SKM-1 treated with dmso at 0.1 percent for 144 hours (cell line): ENCODE measurements at regions not wholly inside any gene's neighbourhood (a gene's known extent, or its start where the extent isn't known, plus 50 kb on each side); places are given as distances from the start of the nearest gene placed in this dataset.

Experiments
- DNase-seq: peaks from one replicate; lab custom pipeline; 2025; ENCODE audit not compliant: unreplicated experiment; lab: John Stamatoyannopoulos, UW

DNA sequence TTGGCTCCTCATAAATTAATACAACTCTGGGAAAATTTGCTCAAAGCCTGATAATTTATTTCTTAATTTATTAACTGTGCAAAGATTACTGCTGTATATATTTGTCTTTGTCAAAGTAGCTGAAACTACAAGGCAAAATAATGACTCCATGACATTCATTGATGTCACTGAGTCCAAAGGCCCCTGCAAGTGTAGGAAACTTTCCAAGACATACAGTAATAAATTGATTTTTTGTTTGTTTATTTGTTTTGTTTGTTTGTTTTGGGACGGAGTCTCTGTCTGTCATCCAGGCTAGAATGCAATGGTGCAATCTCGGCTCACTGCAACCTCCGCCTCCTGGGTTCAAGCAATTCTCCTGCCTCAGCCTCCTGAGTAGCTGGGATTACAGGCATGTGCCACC is 96.8 kb upstream of the LPP start:
- DNase-seq: no peak

DNA sequence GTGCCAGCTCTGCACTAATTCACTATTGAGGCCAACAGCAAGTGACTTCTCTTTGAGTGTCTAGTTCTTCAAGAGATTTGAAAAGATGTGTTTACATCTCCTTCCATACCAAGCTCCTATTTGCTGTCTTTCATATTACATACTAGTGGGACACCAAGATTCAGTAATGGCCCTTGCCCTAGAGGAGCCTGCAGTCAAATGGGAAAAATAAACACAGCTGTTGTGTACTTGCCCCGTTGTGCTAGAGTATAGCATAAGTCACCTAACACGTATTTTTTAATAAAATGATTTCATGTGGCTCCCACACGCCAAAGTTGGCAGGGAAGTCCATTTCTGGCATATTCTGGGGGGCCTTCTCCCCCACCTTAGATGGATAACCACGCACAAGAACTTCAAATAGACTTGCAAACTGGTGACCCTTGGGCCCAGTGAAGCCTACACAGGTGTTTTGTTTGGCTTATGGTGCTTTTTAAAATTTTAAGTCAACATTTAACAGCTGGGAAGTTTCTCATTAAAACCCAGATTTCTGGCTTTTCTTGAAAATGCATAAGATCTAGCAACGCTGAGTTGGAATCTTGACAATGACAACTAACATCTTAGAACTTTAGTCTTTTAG is 95.3 kb upstream of the LPP start:
- no peak for DNase-seq

DNA sequence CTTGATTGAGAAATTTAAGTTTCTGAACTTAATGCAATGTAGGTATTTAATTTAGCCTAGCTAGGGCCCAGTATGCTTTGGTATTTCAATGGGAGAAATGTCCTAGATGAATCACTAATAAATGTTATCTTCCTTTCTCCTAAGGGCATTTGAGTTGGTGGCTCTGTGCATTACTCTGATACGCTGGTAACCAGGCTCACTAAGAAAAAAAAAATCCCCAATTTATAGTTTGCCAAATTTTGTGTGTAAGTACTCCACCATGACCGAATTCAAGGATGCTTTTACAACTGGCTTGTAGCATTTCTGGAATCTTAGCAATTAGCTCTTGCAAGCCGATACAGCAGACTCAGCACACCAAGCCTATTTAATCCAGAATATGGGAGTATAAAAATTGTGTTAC is 94.6 kb upstream of the LPP start:
- no peak for DNase-seq

DNA sequence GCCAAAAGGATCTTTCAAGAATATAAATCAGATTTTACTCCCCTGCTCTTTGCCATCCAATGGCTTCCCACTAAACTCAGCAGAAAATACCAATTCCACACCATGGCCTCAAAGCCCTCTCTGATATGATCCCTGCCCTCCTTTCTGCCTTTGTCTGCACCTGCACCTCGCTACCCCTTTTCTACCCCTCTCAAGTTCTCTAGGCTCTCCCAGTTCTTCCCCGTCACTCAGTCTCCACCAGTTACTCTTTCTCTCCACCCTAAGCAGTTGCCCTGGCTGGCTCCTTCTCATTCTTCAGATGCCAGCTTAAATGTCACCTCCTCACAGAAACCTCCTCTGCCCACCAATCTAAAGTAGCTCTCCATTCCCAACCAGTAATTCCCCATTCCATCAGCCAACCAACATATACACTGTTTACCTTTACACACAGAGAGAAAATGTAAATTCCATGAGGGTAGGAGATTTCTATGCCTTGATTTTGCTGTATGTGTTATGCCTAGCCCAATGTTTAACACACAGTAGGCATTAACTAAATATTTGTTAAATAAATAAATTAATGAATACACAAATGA is 93.6 kb upstream of the LPP start:
- no peak for DNase-seq

DNA sequence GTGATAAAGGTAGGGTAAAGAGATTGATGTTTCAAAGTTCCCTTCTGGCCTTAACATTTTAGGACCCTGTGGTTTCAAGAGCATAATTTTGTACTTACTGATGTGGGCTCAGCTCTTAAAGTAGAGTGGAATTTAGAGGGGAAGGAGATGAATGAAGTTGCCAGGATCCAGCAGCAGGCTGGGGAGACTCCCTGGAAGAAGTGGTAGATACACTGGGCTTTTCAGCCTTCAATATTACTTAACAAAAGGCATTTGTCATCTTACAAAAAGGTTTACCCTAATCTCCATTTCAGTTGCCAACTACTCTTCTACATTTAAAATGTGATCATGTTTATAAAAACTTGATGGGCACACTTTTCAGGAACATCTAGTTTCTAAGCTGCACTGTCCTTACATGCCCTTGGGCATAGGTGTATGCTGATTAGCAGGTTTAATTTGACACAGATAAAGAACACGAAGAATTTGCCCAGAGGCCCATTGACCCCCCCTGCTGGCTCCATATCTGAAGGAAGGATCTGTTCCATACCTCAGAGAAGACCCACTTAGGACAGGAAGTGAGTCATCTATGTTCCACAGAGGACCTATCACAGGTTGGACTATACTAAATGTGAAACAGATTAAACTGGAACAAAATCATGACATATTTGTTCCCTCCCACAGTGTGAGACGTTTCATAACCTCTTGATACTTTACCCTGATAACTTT is 93.0 kb upstream of the LPP start:
- DNase-seq: peak; percentile 17

DNA sequence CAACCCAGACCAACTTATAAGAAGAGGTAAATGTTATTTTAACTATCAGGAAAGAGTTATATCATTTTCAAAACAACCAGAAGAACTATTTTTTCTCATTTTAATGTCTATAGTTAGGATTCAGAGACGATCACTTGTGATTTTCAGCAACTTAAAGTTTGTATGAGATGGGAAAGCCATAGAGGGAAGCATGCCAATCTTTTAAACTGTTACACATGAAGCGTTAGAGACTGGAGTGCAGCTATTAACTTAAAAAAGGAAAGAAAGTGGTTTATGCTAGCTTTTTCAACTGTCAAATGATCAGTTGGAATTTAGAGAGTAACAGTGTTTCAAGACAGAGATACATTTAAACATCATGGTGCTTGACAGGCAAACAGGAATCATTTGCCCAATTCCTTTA is 91.7 kb upstream of the LPP start:
- DNase-seq: no peak

DNA sequence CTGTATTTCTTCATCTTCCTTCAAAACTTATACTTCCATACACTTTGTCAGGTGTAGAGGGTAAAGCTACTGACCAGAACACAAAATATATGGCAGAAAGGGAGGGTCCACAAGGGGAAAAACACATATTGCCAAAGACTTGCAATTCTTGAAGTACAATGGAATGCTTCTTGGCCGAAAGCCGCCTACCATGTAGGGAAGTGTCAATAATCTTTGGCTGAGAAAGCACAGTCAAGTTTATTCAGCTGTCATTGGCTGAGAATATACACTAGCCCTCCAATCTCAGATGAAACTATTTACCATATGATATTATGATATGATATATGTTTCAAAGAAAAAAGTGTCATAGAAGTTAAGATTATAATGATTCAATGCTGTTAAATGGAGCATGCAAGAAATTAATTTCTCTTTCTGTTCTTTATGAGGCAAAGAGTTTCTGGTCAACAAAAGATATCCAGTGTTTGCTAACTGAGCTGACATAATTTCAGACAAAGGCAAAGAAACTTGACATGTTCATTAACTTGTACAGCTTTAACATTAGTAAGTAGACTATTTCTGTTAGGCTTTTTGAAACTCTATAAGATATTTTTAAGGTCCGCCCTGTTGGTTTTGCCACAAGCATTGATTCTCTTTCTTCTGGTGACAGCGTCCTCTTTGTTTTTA is 89.0 kb upstream of the LPP start:
- DNase-seq: no peak

DNA sequence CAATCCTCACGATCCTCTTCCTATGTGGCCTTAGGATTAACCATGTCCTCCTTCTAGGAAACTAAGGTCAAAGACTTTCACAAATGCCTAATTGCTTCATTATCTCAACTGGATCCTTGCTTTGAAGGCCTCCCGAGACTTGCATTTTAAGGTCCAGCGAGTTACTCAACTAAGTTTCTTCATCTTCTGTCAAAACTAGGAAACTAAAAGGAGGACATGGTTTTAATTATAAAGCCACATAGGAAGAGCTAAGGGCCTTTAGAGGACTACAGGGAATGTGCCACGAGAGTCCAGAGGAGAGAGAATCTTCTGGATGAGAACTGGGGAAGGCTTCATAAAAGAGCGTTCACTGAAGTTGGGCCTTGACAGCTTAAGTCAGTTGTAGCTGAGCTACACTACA is 87.8 kb upstream of the LPP start:
- no peak for DNase-seq

DNA sequence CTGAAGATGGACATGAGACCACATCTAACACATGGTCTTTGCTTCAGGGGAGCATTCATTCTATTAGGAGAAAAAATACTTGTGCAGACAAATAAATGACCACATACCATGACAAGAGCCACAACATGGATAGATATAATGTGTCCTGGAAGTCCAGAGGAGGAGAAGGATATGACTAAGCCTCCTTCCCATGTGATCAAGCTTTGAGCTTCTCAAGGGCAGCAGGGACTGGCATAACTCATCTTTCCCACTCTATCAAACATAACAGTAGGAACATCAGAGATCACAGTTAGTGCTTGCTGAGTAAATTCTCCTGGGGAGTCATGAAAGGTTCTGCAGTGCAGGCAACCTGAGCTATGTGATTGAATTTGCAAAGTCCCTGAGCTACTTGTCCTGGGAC is 86.0 kb upstream of the LPP start:
- no peak for DNase-seq

DNA sequence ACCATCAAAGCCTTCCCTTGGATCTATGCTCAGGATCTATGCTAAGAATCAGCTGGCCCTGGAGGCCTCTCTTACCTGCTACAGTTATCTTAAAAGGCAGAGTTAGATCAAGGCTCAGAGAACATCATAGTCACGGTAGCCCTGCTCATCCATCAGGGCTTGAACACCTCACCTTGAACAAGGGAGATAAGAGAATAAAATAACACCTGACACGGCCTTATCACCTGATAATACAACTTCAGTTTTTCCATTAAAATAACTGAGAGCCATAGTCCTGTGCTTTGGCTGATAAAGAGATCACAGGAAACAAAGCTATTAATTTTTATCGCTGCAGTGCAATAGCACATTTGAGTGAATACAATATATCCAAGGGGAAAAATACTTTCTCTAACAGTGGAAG is 85.6 kb upstream of the LPP start:
- no peak for DNase-seq

DNA sequence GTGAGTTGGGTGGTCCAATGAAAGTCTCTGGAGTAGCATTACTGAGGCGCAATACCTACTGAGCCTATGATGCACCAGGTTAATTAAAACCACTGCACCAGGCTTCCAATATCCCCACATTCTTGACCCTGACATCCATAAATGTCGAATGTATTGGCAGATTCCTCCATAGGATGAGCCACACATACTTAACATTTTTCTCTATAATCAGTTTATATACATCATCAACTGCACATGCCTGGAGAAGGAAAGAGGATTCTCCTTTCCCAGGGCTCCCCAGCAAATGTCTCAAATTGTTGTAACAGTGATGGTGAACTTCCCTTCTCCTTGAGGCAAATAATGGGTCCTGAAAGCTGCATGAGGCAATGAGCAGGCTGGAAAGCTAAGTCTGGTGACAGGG is 82.3 kb upstream of the LPP start:
- no peak for DNase-seq

DNA sequence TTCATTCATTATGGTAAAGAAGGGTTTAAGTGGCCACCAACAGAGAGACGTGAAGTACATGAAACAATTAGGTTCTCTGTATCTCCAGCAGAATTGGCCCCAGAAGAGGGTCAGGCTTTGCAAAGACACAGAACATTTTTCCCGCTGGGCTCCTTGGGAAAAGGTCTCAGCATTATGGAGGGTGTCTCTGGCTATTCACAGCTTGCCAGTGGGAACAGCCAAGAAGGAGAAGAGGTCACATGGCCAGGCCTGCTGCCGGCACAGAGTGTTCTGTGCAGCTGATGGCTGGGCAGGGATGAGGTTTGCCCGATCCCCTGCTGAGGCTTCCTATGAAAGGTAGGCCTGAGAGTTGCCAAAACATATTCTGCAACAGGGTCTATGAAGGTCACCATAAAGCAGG is 77.8 kb upstream of the LPP start:
- no peak for DNase-seq

DNA sequence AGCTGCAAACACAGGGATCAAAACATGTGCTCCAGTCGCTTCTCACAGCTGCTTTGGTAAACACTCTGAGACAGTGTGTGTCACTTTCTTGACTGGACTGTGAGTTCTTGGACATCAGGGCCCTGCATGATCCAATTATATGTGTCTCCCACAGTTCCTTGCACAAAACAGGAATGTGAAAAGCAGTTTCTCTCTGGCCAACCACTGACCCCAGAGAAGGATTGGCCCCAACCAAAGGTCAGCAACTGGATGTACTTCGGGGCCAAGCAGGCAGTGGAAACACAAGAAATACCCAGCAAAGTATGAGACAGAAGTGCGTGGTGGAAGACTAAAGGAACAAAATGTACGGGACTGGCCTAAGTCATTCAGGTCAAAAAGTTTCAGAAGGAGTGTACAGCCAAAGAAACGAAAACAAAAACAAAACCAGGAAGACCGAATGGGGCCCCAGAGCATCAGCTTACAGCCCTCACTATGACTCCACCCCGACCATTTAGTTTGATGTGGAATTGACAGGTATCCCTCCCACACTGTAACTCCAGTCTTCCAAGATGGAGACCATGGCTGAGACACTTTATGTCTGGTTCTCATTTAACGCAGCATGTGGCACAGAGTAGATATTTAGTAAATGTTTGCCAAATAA is 76.7 kb upstream of the LPP start:
- DNase-seq: no peak

DNA sequence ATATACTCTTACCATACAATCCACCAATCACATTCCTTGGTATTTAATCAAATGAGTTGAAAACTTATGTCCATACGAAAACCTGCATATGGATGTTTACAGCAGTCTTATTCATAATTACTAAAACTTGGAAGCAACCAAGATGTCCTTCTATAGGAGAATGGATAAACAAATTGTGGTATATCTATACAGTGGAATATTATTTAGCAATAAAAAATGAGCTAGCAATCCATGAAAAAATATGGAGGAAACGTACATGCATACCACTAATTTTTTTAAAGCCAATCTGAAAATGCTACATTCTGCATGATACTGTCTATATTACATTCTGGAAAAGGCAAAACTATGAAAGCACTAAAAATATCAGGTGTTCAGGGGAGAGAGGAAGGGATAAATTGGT is 73.9 kb upstream of the LPP start:
- DNase-seq: no peak

DNA sequence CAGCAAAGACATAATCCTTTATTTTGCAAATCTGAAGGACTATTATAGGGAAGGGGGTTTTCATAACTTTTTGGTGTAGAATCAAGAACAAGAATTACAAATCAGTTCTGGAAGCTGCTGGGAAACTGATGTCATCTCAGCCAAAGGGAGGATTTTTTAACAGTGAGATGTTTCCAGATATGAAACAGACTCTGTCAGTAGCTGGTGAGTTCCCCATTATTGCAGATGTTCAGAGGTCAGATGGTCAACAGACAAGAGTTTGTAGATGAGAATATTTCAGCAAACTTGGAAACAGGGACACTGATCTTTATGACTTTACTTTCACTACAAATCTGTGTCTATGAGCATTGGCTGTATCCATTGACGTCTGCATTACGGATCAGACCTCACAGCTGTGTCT is 71.9 kb upstream of the LPP start:
- no peak for DNase-seq

DNA sequence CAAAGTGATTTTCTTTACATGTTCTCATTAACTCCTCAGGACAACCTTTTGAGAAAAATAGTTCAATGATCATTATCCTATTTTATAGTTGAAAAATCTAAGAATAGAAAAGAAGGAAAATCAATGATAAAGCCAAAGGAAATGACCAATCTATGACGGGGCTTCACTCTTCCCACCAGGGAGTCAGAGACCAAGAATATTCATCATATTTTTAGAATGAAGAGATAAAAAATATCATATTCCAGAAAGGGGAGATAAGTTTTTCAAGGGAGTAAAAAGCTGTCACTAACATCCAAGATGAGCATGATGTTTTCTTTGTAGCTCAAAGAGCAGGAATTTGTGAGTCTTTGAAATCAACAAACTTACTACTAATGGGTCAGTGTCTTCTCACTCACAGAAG is 71.5 kb upstream of the LPP start:
- no peak for DNase-seq

DNA sequence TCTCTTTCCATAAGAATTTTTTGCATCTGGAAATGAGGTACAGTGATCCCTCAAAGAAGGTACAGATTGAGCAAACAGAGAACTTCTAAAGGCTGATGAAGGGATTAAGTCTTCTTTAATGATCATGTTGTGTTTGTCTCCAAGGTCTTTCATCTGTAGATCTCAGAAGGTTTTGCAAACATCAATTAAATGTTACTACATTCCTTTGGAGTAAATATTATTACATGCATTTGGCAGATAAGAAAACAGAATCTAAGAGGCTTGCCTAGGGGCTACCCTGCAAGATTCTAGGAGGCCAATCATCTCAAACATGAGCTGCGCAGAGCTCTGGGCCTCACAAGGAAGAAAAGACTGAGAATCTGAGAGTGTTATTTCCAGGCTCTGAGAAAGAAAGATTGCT is 70.9 kb upstream of the LPP start:
- no peak for DNase-seq

DNA sequence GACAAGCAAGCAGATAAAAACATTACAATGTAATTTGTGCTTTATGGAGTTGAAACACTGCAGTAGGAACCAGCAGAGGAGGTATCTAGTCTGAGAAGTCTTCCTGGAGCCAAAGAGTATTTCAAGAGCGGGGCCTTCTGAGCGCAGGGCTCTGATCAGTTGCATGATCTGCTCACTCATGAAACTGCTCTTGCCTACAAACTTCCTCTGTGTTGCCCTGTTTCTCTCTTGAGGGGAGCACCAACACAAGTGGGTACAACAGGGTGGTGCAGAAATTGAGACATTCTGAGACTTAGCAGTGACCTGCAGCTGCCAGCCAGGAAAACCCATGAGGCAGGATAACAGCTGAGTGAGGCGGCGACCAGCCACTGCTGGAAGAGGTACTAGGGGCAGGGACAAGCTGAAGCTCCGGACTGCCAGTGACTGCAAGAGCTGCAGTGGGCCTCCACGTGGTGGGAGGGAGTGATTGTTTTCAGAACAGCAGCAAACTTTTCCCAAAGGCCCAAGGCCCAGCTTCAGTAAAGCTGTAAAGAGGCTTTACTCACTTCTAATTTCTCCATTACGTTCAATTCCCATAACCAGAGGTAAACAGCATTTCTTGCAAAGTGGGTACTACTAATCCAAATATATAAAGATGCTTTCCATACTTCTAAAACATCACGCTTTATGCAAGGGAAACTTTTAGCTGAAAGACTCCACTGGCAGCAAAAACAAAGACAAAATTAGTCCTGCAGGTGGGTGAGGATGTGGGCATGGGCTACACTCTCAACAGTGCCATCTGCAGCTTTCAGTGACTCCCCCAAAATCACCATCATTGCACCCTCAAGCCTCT is 69.0 kb upstream of the LPP start:
- DNase-seq: no peak

DNA sequence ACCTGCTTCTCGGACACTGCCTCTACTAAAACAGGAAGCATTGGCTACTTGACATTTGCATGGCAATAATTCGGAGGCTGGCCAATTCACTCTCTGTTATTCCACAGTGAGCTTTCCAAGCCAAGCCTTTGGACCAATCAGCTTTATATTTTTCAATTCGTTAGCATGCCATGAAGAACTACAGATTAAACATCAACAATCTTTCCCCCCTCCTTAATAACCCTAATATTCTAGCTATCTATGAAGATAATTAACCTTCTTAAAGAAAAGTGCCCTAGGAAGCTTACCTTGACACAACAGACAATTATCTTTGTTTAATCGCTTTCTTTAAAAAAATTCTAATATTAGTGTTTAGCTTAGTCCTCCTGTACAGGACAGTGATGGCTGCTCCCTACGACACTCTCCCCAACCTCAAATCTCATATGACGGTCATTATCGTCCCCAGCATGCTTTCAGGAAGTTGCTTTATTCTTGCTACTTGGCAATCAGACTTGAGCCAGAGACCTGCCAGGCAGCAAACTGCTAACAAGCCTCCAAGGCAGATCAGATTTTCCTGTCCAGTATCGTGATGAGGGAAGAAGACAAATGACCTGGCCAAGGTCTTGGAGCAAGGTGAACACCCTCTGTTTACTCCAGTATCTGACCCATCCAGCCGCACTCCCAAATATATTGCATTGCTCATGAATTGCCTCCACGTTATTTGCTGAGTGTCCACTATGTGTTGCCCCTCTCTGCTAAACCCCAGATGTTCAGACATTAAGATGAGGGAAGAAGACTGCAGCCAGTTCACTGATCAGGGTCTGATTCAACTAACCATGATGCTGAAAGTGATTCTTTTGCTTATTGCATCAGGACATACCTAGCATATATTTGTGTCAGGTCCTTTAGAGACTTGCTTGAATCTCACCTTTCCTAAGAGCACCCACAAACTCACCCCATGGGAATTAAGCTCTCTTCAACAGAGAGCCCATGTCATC is 68.1 kb upstream of the LPP start:
- no peak for DNase-seq
